ENCODE measurements at regions not wholly inside any gene's neighbourhood (a gene's known extent, or its start where the extent isn't known, plus 50 kb on each side); places are given as distances from the start of the nearest gene placed in this dataset.

DNA sequence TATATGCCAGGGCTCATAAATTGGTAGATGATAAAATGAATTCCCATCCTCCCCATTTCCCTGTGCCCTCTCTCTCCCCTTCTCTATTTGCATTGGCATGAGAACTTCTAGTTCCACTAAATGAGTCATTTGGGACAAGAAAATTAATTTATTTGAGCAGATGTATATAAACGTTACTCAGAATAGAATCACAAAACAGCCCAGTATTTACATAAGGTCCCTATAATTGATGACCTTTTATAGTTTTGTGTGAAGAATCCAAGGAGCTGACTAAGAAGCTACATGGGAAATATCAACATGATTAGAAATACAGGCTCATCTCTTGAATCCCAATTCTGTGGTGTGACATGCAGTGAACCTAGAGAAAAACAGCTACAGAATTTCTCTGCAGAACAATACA lies 617.7 kb upstream of the NR2F2 start:
- TF ChIP-seq, protein P1, sequence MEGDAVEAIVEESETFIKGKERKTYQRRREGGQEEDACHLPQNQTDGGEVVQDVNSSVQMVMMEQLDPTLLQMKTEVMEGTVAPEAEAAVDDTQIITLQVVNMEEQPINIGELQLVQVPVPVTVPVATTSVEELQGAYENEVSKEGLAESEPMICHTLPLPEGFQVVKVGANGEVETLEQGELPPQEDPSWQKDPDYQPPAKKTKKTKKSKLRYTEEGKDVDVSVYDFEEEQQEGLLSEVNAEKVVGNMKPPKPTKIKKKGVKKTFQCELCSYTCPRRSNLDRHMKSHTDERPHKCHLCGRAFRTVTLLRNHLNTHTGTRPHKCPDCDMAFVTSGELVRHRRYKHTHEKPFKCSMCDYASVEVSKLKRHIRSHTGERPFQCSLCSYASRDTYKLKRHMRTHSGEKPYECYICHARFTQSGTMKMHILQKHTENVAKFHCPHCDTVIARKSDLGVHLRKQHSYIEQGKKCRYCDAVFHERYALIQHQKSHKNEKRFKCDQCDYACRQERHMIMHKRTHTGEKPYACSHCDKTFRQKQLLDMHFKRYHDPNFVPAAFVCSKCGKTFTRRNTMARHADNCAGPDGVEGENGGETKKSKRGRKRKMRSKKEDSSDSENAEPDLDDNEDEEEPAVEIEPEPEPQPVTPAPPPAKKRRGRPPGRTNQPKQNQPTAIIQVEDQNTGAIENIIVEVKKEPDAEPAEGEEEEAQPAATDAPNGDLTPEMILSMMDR (optimal IDR thresholded peaks at IDR 0.05 in 1 of 3, IDR thresholded peaks at IDR 0.05 in 1 of 3, conservative IDR thresholded peaks at IDR 0.05 in 1 of 3; ENCODE audit: extremely low read depth in 1 of 3, insufficient read depth in 2 of 3, low read length in 3 of 3) = no peak
- TF ChIP-seq EZH2 (IDR thresholded peaks at IDR 0.05; ENCODE audit: low read length) = no peak

Measured in keratinocyte (primary cell).